ENCODE measurements at regions not wholly inside any gene's neighbourhood (a gene's known extent, or its start where the extent isn't known, plus 50 kb on each side); places are given as distances from the start of the nearest gene placed in this dataset.

DNA sequence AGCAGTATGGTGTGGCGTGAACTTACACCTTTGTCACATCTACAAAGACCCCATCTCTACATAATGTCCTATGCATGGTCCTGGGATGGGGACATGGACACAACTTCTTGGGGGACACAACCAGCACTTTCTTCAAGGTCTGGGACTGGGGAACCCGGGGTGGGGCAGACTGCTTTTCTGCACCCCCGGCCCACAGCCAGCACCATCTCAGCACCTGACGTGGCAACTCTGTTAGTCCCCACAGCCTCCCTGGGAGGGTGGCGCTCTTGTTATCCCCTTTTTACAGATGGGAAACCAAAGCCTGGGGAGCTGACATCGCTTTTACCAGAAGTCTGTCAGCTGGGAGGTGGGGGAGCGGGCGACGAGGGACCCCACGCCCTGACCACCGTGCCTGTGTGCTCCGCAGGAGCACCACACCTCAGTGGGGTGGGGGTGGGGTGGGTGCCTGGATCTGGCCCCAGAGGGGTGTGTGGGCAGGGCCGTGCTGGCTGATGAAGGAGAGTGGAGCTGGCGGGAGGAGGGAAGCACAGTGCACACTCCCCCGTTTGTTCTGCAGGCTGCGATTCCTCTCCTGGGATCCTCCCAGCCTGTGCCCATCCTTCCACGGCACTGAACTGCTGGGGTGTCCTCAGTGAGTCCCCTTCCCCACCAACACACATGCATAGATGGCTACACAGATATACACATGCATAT is 115.4 kb upstream of the GSE1 start:
- no peaks in the 10 kb centered on the region for H3K36me3 ChIP-seq (ENCODE audit: control insufficient read depth, insufficient read depth, low read length)
- H3K4me3 ChIP-seq (ENCODE audit: low read depth, low read length): no peak overlapping the region
- Mint-ChIP-seq H3K4me3 (no peak overlapping the region), H3K4me1 (no peaks in the 10 kb centered on the region), H3K9me3 (no peaks in the 10 kb centered on the region), H3K27ac (no peak overlapping the region), H3K36me3 (no peaks in the 10 kb centered on the region), H3K27me3 (no peaks in the 10 kb centered on the region)
- no peaks in the 10 kb centered on the region for H3K4me1 ChIP-seq (ENCODE audit: control insufficient read depth, insufficient read depth, low read length, poor library complexity, severe bottlenecking)
- no peaks in the 10 kb centered on the region for H3K27me3 ChIP-seq (ENCODE audit: control insufficient read depth, insufficient read depth, low read length)
- DNase-seq (no peak), ATAC-seq (ENCODE audit: low read depth in 2 of 2) (no peak)
- H3K9me3 ChIP-seq (ENCODE audit: control insufficient read depth in 2 of 2, low read length in 2 of 2): no peaks in the 10 kb centered on the region
- no peak overlapping the region for H3K27ac ChIP-seq (ENCODE audit: insufficient read depth, low read length, poor library complexity, severe bottlenecking)

DNA sequence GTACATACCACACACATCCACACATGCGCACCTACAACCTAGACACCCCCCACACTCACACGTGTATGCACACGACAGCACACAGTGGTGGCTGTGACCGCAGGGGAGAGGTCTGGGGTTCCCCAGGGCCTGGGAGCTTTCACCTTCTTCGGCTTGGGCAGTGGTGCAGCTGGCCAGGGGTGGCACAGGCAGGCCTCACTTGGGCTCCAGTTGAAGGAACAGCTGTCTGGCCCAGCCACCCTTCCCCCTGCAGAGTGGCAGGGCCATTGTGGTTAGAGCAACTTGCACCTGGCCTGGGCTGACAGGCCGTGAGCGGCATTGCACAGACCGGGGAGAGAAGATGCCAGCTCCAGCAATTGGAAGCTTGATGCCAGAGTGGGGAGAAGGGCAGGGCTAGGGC is 114.5 kb upstream of the GSE1 start:
- H3K36me3 Mint-ChIP-seq: no peaks in the 10 kb centered on the region

GRCh38 chr16:85500220-85500619 is 112.9 kb upstream of the GSE1 start:
- Histone ChIP-seq H3K27me3 (ENCODE audit: control insufficient read depth, insufficient read depth, low read length) (no peaks in the 10 kb centered on the region), H3K9me3 (ENCODE audit: control insufficient read depth in 2 of 2, low read length in 2 of 2) (no peaks in the 10 kb centered on the region), H3K4me1 (ENCODE audit: control insufficient read depth, insufficient read depth, low read length, poor library complexity, severe bottlenecking) (no peaks in the 10 kb centered on the region), H3K4me3 (ENCODE audit: low read depth, low read length) (no peak overlapping the region), H3K36me3 (ENCODE audit: control insufficient read depth, insufficient read depth, low read length) (no peaks in the 10 kb centered on the region), H3K27ac (ENCODE audit: insufficient read depth, low read length, poor library complexity, severe bottlenecking) (no peak overlapping the region)
- H3K4me1 Mint-ChIP-seq: no peaks in the 10 kb centered on the region
- H3K36me3 Mint-ChIP-seq: no peaks in the 10 kb centered on the region
- DNase-seq (no peak), ATAC-seq (ENCODE audit: low read depth in 2 of 2) (no peak)
- no peak overlapping the region for H3K27ac Mint-ChIP-seq
- H3K4me3 Mint-ChIP-seq: no peak overlapping the region
- H3K27me3 Mint-ChIP-seq: no peaks in the 10 kb centered on the region
- H3K9me3 Mint-ChIP-seq: no peaks in the 10 kb centered on the region

More for the DNA sequence above, 114.5 kb upstream of the GSE1 start:
- Histone ChIP-seq H3K36me3 (ENCODE audit: control insufficient read depth, insufficient read depth, low read length) (no peaks in the 10 kb centered on the region), H3K27me3 (ENCODE audit: control insufficient read depth, insufficient read depth, low read length) (no peaks in the 10 kb centered on the region), H3K4me1 (ENCODE audit: control insufficient read depth, insufficient read depth, low read length, poor library complexity, severe bottlenecking) (no peaks in the 10 kb centered on the region), H3K27ac (ENCODE audit: insufficient read depth, low read length, poor library complexity, severe bottlenecking) (no peak overlapping the region), H3K4me3 (ENCODE audit: low read depth, low read length) (no peak overlapping the region), H3K9me3 (ENCODE audit: control insufficient read depth in 2 of 2, low read length in 2 of 2) (no peaks in the 10 kb centered on the region)
- no peak overlapping the region for H3K4me3 Mint-ChIP-seq
- no peaks in the 10 kb centered on the region for H3K9me3 Mint-ChIP-seq
- no peaks in the 10 kb centered on the region for H3K4me1 Mint-ChIP-seq
- no peak for DNase-seq
- no peak overlapping the region for H3K27ac Mint-ChIP-seq
- no peaks in the 10 kb centered on the region for H3K27me3 Mint-ChIP-seq
- ATAC-seq (ENCODE audit: low read depth in 2 of 2): peak in 1 of 2 donors; percentile 18

DNA sequence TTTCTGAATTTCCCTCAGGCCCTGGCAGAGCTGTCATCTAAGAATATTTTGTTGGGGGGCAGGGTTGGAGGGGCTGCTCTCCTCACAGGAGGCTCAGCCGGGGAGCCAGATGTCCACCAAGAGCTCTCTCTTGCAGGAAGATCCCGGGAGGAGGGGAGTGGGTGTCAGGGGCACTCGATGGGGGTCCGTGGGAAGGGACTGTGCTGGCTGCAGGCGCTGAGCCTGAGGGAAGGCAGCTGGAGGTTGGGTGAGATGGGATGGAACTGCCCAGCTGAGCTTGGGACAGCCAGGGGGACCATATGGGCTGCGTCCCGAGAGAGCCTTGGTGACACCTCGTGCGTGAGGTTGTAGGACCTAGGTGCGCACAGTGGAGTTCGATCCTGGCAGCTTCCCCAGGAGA is 111.2 kb upstream of the GSE1 start:
- H3K36me3 ChIP-seq (ENCODE audit: control insufficient read depth, insufficient read depth, low read length): no peaks in the 10 kb centered on the region
- Mint-ChIP-seq H3K27me3 (no peaks in the 10 kb centered on the region), H3K4me3 (no peak overlapping the region), H3K36me3 (no peaks in the 10 kb centered on the region), H3K4me1 (no peaks in the 10 kb centered on the region), H3K27ac (no peak overlapping the region), H3K9me3 (no peaks in the 10 kb centered on the region)
- no peaks in the 10 kb centered on the region for H3K9me3 ChIP-seq (ENCODE audit: control insufficient read depth in 2 of 2, low read length in 2 of 2)
- no peak overlapping the region for H3K4me3 ChIP-seq (ENCODE audit: low read depth, low read length)
- H3K4me1 ChIP-seq (ENCODE audit: control insufficient read depth, insufficient read depth, low read length, poor library complexity, severe bottlenecking): no peaks in the 10 kb centered on the region
- ATAC-seq (ENCODE audit: low read depth in 2 of 2) (no peak), DNase-seq (no peak)
- H3K27me3 ChIP-seq (ENCODE audit: control insufficient read depth, insufficient read depth, low read length): no peaks in the 10 kb centered on the region
- no peak overlapping the region for H3K27ac ChIP-seq (ENCODE audit: insufficient read depth, low read length, poor library complexity, severe bottlenecking)

DNA sequence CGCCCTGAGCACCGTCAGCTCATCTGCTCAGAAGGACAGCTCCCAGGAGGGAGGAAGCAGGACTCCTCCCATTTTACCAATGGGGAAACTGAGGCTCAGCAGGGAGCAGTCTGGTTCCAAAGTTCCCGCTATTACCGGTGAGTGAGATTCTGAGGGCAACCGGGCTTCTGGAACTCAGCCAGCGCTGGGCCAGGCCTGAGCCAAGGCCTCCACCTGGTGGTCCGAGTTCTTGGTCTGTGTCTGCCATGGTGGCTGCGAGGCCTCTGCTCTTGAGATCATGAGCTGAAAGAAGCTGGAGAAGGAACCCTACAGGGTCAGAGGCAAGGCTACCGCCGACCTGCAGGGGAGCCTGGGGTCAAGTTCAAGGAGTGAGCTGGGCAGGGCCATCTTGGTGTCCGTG is 110.8 kb upstream of the GSE1 start:
- Mint-ChIP-seq H3K27me3 (no peaks in the 10 kb centered on the region), H3K27ac (no peak overlapping the region), H3K9me3 (no peaks in the 10 kb centered on the region), H3K4me1 (no peaks in the 10 kb centered on the region), H3K36me3 (no peaks in the 10 kb centered on the region), H3K4me3 (no peak overlapping the region)
- DNase-seq (no peak), ATAC-seq (ENCODE audit: low read depth in 2 of 2) (no peak)
- H3K27ac ChIP-seq (ENCODE audit: insufficient read depth, low read length, poor library complexity, severe bottlenecking): no peak overlapping the region
- no peaks in the 10 kb centered on the region for H3K9me3 ChIP-seq (ENCODE audit: control insufficient read depth in 2 of 2, low read length in 2 of 2)
- H3K36me3 ChIP-seq (ENCODE audit: control insufficient read depth, insufficient read depth, low read length): no peaks in the 10 kb centered on the region
- H3K27me3 ChIP-seq (ENCODE audit: control insufficient read depth, insufficient read depth, low read length): no peaks in the 10 kb centered on the region
- H3K4me1 ChIP-seq (ENCODE audit: control insufficient read depth, insufficient read depth, low read length, poor library complexity, severe bottlenecking): no peaks in the 10 kb centered on the region
- no peak overlapping the region for H3K4me3 ChIP-seq (ENCODE audit: low read depth, low read length)

DNA sequence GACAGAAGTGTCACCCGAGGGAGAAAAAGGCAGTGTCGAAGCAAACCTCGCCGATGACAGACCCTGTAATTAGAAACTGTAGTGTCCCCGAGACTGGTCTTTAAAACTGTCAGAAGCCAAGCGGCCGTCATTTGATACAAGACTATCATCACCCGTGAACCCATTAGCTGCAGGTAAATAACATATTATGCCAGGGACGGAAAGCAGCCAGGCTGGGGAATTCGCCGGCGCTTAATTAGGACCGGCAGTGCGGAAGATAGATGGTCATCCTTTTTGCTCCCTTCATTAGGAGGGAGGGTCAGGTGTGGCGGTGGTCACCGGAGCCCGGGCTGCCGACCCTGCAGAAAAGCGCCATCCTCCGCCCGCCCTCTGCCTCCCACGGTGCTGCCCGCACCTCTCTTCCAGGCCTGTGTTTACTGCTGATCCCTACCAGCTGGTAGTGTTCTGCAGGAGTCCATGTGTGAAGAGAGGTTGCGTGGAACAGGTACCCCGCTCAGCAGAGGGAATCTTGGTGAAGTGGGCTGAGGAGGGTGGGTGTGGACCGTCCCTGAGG is 109.4 kb upstream of the GSE1 start:
- H3K36me3 ChIP-seq (ENCODE audit: control insufficient read depth, insufficient read depth, low read length): no peaks in the 10 kb centered on the region
- H3K4me3 Mint-ChIP-seq: no peak overlapping the region
- no peak for ATAC-seq (ENCODE audit: low read depth in 2 of 2)
- no peak overlapping the region for H3K4me3 ChIP-seq (ENCODE audit: low read depth, low read length)
- H3K9me3 ChIP-seq (ENCODE audit: control insufficient read depth in 2 of 2, low read length in 2 of 2): no peaks in the 10 kb centered on the region
- no peaks in the 10 kb centered on the region for H3K9me3 Mint-ChIP-seq
- no peaks in the 10 kb centered on the region for H3K4me1 ChIP-seq (ENCODE audit: control insufficient read depth, insufficient read depth, low read length, poor library complexity, severe bottlenecking)
- H3K27me3 ChIP-seq (ENCODE audit: control insufficient read depth, insufficient read depth, low read length): no peaks in the 10 kb centered on the region
- no peak overlapping the region for H3K27ac ChIP-seq (ENCODE audit: insufficient read depth, low read length, poor library complexity, severe bottlenecking)
- H3K27ac Mint-ChIP-seq: peak overlapping the region in 1 of 3 donors; percentile 38
- H3K36me3 Mint-ChIP-seq: no peaks in the 10 kb centered on the region
- no peak for DNase-seq
- no peaks in the 10 kb centered on the region for H3K27me3 Mint-ChIP-seq
- no peaks in the 10 kb centered on the region for H3K4me1 Mint-ChIP-seq

- Histone ChIP-seq H3K4me3 (ENCODE audit: low read depth, low read length) (no peak overlapping the region), H3K27ac (ENCODE audit: insufficient read depth, low read length, poor library complexity, severe bottlenecking) (no peak overlapping the region), H3K9me3 (ENCODE audit: control insufficient read depth in 2 of 2, low read length in 2 of 2) (no peaks in the 10 kb centered on the region), H3K4me1 (ENCODE audit: control insufficient read depth, insufficient read depth, low read length, poor library complexity, severe bottlenecking) (no peaks in the 10 kb centered on the region), H3K36me3 (ENCODE audit: control insufficient read depth, insufficient read depth, low read length) (no peaks in the 10 kb centered on the region), H3K27me3 (ENCODE audit: control insufficient read depth, insufficient read depth, low read length) (no peaks in the 10 kb centered on the region)
- Mint-ChIP-seq H3K36me3 (no peaks in the 10 kb centered on the region), H3K27me3 (no peaks in the 10 kb centered on the region), H3K27ac (no peak overlapping the region), H3K9me3 (no peaks in the 10 kb centered on the region), H3K4me1 (no peaks in the 10 kb centered on the region), H3K4me3 (no peak overlapping the region)
- ATAC-seq (ENCODE audit: low read depth in 2 of 2) (no peak), DNase-seq (no peak)
These were observed 108.9 kb upstream of the GSE1 start for GRCh38 chr16:85504242-85504641.

Data from CD4-positive, CD25-positive, alpha-beta regulatory T cell (primary cell).